ENCODE measurements at regions not wholly inside any gene's neighbourhood (a gene's known extent, or its start where the extent isn't known, plus 50 kb on each side); places are given as distances from the start of the nearest gene placed in this dataset.
A peak's percentile ranks its signal among the peaks of the same experiment; 100 is the strongest.
"Not testable (repeated sequence)": the region's sequence is repeated elsewhere in the genome, so short reads cannot be mapped to it uniquely, and the experiment has no call there.

- DNase-seq = peak in 8 of 56 donors; percentile 2 to 29 (median 13)
Measured at GRCh38 chr11:34755671-34756070, 134.8 kb downstream of the EHF start.

- no peak for DNase-seq
Measured at GRCh38 chr11:34754171-34754823, 133.4 kb downstream of the EHF start.

- DNase-seq = no peak
Measured at GRCh38 chr11:34750692-34751405, 130.0 kb downstream of the EHF start.

- peak in 5 of 56 donors; percentile 1 to 18 (median 7) for DNase-seq
Measured at GRCh38 chr11:34749666-34750659, 129.1 kb downstream of the EHF start.

GRCh38 chr11:34748036-34748435, 127.1 kb downstream of the EHF start:
- DNase-seq = no peak

- DNase-seq = no peak
Measured at GRCh38 chr11:34747251-34747650, 126.4 kb downstream of the EHF start.

GRCh38 chr11:34745195-34745594, 124.3 kb downstream of the EHF start:
- peak in 1 of 56 donors; percentile 39 for DNase-seq

GRCh38 chr11:34744511-34744910, 123.6 kb downstream of the EHF start:
- DNase-seq = no peak

- no peak for DNase-seq
Measured at GRCh38 chr11:34738237-34738636, 117.3 kb downstream of the EHF start.

GRCh38 chr11:34732831-34733230, 111.9 kb downstream of the EHF start:
- DNase-seq = no peak

- DNase-seq = no peak
Measured at GRCh38 chr11:34731603-34732002, 110.7 kb downstream of the EHF start.

GRCh38 chr11:34730544-34731295, 109.8 kb downstream of the EHF start:
- no peak for DNase-seq

GRCh38 chr11:34728609-34729008, 107.7 kb downstream of the EHF start:
- no peak for DNase-seq

- no peak for DNase-seq
Measured at GRCh38 chr11:34727228-34727737, 106.4 kb downstream of the EHF start.

- DNase-seq = no peak
Measured at GRCh38 chr11:34724973-34725372, 104.1 kb downstream of the EHF start.

GRCh38 chr11:34721646-34722045, 100.8 kb downstream of the EHF start:
- DNase-seq = no peak

- no peak for DNase-seq
Measured at GRCh38 chr11:34719303-34719848, 98.5 kb downstream of the EHF start.

GRCh38 chr11:34713631-34714030, 92.7 kb downstream of the EHF start:
- not testable (repeated sequence) for DNase-seq

All from amygdala (tissue), 56 donors.